Erythroblast (primary cell): ENCODE measurements at regions not wholly inside any gene's neighbourhood (a gene's known extent, or its start where the extent isn't known, plus 50 kb on each side); places are given as distances from the start of the nearest gene placed in this dataset.

Source experiments
- GATA1 ChIP-seq: IDR thresholded peaks from 2 replicates; pipeline ENCODE4 v1.6.1; 2011; ENCODE audit warnings: low read depth, mild to moderate bottlenecking, control low read depth, low read length, moderate library complexity
- POLR2A ChIP-seq: IDR thresholded peaks from 2 replicates; pipeline ENCODE4 v1.6.1; 2011; ENCODE audit warnings: mild to moderate bottlenecking, low read length

- TF ChIP-seq POLR2A (no peak), GATA1 (no peak)
These were observed 106.1 kb downstream of the RIPK4 start for GRCh38 chr21:41660748-41661147.
